A673 (cell line): ENCODE measurements at regions not wholly inside any gene's neighbourhood (a gene's known extent, or its start where the extent isn't known, plus 50 kb on each side); places are given as distances from the start of the nearest gene placed in this dataset.
A peak's percentile ranks its signal among the peaks of the same experiment; 100 is the strongest.

ENCODE experiments used
- BruUV-seq: library from RNA; stranded (reverse); fragments of 400-500 nt; replicated peaks from 2 replicates; lab custom pipeline; 2021; lab: Mats Ljungman, UMichigan
- CTCF ChIA-PET: fragments of 300-600 bp; sonication (Branson Sonifier 250); formaldehyde crosslinking; loops from one replicate; lab custom pipeline; 2022; ENCODE audit warnings: antibody characterized with exemption; lab: Charles Lee
- POLR2A ChIA-PET: fragments of 300-600 bp; sonication (Branson Sonifier 250); formaldehyde crosslinking; loops from one replicate; lab custom pipeline; 2022; ENCODE audit warnings: antibody characterized with exemption; ENCODE audit not compliant: low non-redundant PET; lab: Charles Lee
- DNase-seq: peaks from one replicate; pipeline ENCODE4 v3.0.0-alpha.2; 2015; ENCODE audit warnings: low spot score
- H3K27ac ChIP-seq: fragments of 200-600 bp; sonication (generic); 2 replicates; pipeline ENCODE4 v1.5.1; 2016; ENCODE audit warnings: mixed run types, low read depth, mild to moderate bottlenecking, mixed read lengths, antibody characterized with exemption, low read length; ENCODE audit not compliant: poor library complexity, severe bottlenecking
- H3K27me3 ChIP-seq: fragments of 200-600 bp; sonication (generic); replicated peaks from 2 replicates; pipeline ENCODE4 v1.6.1; 2017; ENCODE audit warnings: mixed run types, low read depth, mild to moderate bottlenecking, mixed read lengths, antibody characterized with exemption, low read length; ENCODE audit not compliant: insufficient read depth, poor library complexity
- H3K36me3 ChIP-seq: fragments of 200-600 bp; sonication (generic); 2 replicates; pipeline ENCODE4 v1.6.1; 2016; ENCODE audit warnings: mixed run types, mild to moderate bottlenecking, mixed read lengths, antibody characterized with exemption, low read length; ENCODE audit not compliant: insufficient read depth, poor library complexity, severe bottlenecking
- H3K4me1 ChIP-seq: fragments of 200-600 bp; sonication (generic); 2 replicates; pipeline ENCODE4 v1.6.1; 2017; ENCODE audit warnings: mixed run types, mild to moderate bottlenecking, mixed read lengths, antibody characterized with exemption, low read length; ENCODE audit not compliant: insufficient read depth, poor library complexity, severe bottlenecking
- H3K4me3 ChIP-seq: fragments of 200-600 bp; sonication (generic); 2 replicates; pipeline ENCODE4 v1.5.1; 2016; ENCODE audit warnings: low read depth, mixed run types, mild to moderate bottlenecking, mixed read lengths, low read length; ENCODE audit not compliant: poor library complexity, severe bottlenecking
- H3K9me3 ChIP-seq: fragments of 200-600 bp; sonication (generic); 2 replicates; pipeline ENCODE4 v1.6.1; 2016; ENCODE audit warnings: mixed run types, low read depth, mild to moderate bottlenecking, mixed read lengths, antibody characterized with exemption, low read length; ENCODE audit not compliant: poor library complexity, severe bottlenecking
- EZH2 ChIP-seq: fragments of 200-600 bp; sonication (generic); IDR thresholded peaks from 2 replicates; pipeline ENCODE4 v1.6.1; 2017; ENCODE audit warnings: borderline replicate concordance, low read depth, mild to moderate bottlenecking, mixed read lengths, antibody characterized with exemption, low read length; ENCODE audit not compliant: poor library complexity, severe bottlenecking
- intact Hi-C: fragments of 100-400 bp; cut with micrococcal nuclease; formaldehyde crosslinking; loops from one replicate; pipeline ENCODE4 v1.10.0; 2022; ENCODE audit not compliant: unreplicated experiment
- TF ChIP-seq, protein P1 (sequence below): fragments of 300-800, 200-600 bp; sonication (generic); conservative IDR thresholded peaks from 2 replicates; pipeline ENCODE4 v1.5.1; 2017; ENCODE audit warnings: low read depth, mild to moderate bottlenecking, antibody characterized with exemption, low read length, moderate library complexity, mixed read lengths

DNA sequence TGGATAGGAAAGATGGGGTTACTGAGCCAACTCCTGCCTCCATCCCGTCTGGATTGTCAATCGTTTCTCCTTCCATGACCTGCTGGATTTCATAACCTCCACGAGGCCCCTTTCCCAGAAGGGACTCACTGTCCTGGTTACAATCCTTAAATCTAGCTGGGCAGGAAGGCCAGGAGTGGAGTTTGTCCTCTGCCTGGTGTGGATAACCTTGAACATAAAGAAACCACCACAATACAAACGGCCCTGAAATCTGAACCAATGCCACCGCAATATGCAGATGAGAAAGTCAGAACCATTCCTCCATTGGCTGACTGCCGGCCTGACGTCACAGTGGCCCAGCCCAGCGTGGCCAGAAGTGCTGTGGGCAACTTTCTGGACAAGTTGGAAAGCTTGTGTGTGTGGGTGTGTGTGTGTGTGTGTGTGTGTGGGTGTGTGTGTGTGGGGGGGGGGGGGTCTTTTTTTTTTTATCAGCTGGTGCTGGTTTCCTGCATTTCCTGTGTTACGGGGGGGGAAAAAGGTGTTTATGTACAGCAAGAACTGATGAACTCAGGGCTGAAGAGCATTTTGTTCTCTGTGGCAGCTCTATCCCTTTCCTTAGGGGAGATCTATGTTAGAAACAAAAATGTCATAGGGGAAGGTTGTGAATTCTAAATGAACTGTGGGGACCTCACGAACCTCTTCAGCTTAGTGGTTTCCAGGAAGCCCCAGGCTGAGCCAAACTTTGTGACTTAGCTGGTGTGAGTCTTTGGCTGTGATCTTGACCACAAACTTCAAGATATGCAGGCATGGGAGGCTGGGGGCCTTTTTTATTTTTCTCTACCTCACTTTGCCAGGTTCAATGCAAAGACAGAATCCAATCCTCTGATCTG lies 81.6 kb upstream of the MED13L start:
- ChIA-PET POLR2A (interaction anchor here (0.6 to 0.8 kb wide), 2 partner anchors 112 to 851 kb away, joined by 8 to 14 read pairs; no protein-coding TSS in a partner anchor), CTCF (no interaction called here)
- Histone ChIP-seq H3K27ac (peak overlapping the region; percentile 76), H3K27me3 (no peaks in the 10 kb centered on the region), H3K4me3 (peak overlapping the region; percentile 7), H3K4me1 (peaks cover 17% of the 10 kb centered on the region), H3K9me3 (no peaks in the 10 kb centered on the region), H3K36me3 (no peaks in the 10 kb centered on the region)
- intact Hi-C loops = no loop called here
- BruUV-seq = no TSS peak
- peak; percentile 95 for DNase-seq
- TF ChIP-seq EZH2 = no peak
- TF ChIP-seq, protein P1, sequence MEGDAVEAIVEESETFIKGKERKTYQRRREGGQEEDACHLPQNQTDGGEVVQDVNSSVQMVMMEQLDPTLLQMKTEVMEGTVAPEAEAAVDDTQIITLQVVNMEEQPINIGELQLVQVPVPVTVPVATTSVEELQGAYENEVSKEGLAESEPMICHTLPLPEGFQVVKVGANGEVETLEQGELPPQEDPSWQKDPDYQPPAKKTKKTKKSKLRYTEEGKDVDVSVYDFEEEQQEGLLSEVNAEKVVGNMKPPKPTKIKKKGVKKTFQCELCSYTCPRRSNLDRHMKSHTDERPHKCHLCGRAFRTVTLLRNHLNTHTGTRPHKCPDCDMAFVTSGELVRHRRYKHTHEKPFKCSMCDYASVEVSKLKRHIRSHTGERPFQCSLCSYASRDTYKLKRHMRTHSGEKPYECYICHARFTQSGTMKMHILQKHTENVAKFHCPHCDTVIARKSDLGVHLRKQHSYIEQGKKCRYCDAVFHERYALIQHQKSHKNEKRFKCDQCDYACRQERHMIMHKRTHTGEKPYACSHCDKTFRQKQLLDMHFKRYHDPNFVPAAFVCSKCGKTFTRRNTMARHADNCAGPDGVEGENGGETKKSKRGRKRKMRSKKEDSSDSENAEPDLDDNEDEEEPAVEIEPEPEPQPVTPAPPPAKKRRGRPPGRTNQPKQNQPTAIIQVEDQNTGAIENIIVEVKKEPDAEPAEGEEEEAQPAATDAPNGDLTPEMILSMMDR = no peak

DNA sequence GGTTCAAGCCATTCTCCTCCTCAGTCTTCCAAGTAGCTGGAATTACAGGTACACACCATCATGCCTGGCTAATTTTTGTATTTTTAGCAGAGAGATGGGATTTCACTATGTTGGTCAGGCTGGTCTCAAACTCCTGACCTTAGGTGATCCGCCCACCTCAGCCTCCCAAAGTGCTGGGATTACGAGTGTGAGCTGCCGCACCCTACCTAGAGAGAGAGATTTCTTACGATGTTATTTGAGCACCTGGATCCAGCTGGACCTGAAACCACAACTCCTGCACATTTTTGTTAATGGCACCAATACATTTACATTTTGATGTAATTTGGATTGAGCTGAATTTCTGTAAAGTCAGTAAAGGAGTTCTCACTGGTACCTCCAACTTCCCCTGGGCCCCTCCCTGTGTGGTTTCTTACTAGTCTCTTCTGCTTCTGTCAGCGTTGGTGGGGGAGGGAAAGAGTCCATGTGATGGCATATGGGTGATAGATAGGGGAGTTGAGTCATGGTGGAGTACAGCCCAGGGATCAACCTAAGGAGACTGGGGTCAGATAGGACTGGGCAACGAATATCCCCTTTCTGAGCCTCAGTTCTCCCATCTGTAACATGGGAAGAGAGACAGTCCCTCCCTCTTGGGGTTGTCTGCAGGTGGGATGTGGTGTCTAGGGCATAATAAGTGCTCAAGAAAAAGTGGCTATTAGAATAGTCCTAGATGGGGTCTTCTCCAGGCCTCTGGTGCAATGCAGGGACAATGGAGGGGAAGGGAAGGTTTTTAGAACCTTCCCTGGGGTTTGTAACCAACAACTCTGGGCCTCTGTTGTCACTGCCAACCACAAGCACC lies 83.3 kb upstream of the MED13L start:
- no peaks in the 10 kb centered on the region for H3K27me3 ChIP-seq
- peaks cover 18% of the 10 kb centered on the region for H3K4me1 ChIP-seq
- H3K36me3 ChIP-seq = no peaks in the 10 kb centered on the region
- CTCF ChIA-PET = no interaction called here
- H3K9me3 ChIP-seq = no peaks in the 10 kb centered on the region
- intact Hi-C loops = no loop called here
- no TSS peak for BruUV-seq
- H3K4me3 ChIP-seq = no peak overlapping the region
- TF ChIP-seq, protein P1 = no peak
- TF ChIP-seq EZH2 = no peak
- POLR2A ChIA-PET = no interaction called here
- DNase-seq = no peak
- H3K27ac ChIP-seq = no peak overlapping the region

DNA sequence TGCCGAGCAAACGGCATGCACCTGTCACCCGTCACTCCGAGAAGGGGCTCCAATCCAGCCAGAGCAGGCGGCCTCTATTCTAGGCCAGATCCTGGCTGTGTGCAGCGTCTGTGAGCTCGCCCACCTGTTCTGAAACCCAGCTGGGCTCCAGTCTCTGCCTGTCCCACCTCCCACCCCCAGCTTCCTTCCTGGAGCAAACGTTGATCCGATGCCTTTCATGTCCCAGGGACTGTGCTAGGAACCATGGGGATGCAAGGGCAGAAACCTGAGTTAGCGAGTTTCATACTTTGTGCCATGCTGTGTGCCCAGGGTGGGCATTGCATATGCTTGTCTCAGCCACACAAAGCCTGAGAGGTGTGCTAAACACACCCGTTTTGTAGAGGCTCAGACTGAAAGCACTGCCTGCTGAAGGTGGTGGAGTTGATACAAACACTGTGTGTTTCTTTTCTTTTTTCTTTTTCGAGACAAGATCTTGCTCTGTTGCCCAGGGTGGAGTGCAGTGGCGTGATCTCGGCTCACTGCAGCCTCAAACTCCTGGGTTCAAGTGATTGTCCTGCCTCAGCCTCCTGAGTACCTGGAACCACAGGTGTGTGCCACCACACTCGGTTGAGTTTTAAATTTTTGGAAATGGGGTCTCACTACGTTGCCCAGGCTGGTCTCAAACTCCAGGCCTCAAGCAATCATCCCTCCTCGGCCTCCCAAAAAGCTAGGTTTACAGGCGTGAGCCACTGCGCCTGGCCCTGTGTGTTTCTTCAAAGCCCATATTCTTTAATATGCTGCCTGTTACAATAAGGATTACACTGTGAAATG lies 84.1 kb upstream of the MED13L start:
- POLR2A ChIA-PET = no interaction called here
- Histone ChIP-seq H3K36me3 (no peaks in the 10 kb centered on the region), H3K27me3 (no peaks in the 10 kb centered on the region), H3K9me3 (no peaks in the 10 kb centered on the region), H3K4me1 (peaks cover 26% of the 10 kb centered on the region), H3K27ac (no peak overlapping the region), H3K4me3 (no peak overlapping the region)
- DNase-seq = no peak
- CTCF ChIA-PET = no interaction called here
- TF ChIP-seq EZH2 = no peak
- TF ChIP-seq, protein P1 = no peak
- intact Hi-C loops = no loop called here
- BruUV-seq = no TSS peak
